ENCODE measurements at regions not wholly inside any gene's neighbourhood (a gene's known extent, or its start where the extent isn't known, plus 50 kb on each side); places are given as distances from the start of the nearest gene placed in this dataset.

DNA sequence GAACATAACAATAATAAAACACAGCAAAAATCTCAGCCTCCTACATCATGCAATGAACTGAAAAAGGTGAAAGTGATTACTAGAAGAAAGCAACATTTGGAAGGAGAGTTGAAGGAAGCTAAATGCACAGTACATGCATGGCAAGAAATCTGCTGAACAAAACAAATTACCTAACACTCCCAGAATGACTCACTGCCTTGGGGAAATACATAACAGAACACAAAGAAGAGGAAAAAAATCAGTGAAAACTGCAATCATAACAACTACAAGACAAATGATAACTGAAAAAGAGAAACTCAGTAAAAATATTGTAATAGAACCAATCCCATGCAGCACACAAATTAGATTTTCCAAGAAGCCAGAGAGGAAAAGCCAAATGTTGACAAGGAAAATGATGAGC lies 1513.2 kb downstream of the ARAP2 start:
- no peak for TF ChIP-seq EZH2phosphoT487 (IDR thresholded peaks at IDR 0.05; ENCODE audit: low read depth, severe bottlenecking, unreplicated experiment)
- TF ChIP-seq, protein P1, sequence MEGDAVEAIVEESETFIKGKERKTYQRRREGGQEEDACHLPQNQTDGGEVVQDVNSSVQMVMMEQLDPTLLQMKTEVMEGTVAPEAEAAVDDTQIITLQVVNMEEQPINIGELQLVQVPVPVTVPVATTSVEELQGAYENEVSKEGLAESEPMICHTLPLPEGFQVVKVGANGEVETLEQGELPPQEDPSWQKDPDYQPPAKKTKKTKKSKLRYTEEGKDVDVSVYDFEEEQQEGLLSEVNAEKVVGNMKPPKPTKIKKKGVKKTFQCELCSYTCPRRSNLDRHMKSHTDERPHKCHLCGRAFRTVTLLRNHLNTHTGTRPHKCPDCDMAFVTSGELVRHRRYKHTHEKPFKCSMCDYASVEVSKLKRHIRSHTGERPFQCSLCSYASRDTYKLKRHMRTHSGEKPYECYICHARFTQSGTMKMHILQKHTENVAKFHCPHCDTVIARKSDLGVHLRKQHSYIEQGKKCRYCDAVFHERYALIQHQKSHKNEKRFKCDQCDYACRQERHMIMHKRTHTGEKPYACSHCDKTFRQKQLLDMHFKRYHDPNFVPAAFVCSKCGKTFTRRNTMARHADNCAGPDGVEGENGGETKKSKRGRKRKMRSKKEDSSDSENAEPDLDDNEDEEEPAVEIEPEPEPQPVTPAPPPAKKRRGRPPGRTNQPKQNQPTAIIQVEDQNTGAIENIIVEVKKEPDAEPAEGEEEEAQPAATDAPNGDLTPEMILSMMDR (IDR thresholded peaks at IDR 0.05; ENCODE audit: poor library complexity) = no peak
